MM.1S (cell line): ENCODE measurements at regions not wholly inside any gene's neighbourhood (a gene's known extent, or its start where the extent isn't known, plus 50 kb on each side); places are given as distances from the start of the nearest gene placed in this dataset.

Experiments
- DNase-seq: peaks from one replicate; pipeline ENCODE4 v3.0.0-alpha.2; 2015
- H2AFZ ChIP-seq: fragments of 300-600 bp; sonication (generic); 2 replicates; pipeline ENCODE4 v1.6.0; 2016; ENCODE audit warnings: antibody characterized with exemption, low read length
- H3F3A ChIP-seq: fragments of 300-600 bp; sonication (generic); 2 replicates; pipeline ENCODE4 v1.6.1; 2016; ENCODE audit warnings: mild to moderate bottlenecking, antibody characterized with exemption, low read length, moderate library complexity, mixed read lengths; ENCODE audit not compliant: insufficient read depth
- H3K27ac ChIP-seq: fragments of 300-600 bp; sonication (generic); 2 replicates; pipeline ENCODE4 v1.5.1; 2016; ENCODE audit warnings: mild to moderate bottlenecking, low read length
- H3K27me3 ChIP-seq: fragments of 300-600 bp; sonication (generic); replicated peaks from 2 replicates; pipeline ENCODE4 v1.6.0; 2016; ENCODE audit warnings: low read length; ENCODE audit not compliant: insufficient read depth
- H3K36me3 ChIP-seq: fragments of 300-600 bp; sonication (generic); replicated peaks from 2 replicates; pipeline ENCODE4 v1.6.1; 2016; ENCODE audit warnings: mild to moderate bottlenecking, low read length, mixed read lengths; ENCODE audit not compliant: insufficient read depth
- H3K4me1 ChIP-seq: fragments of 300-600 bp; sonication (generic); 2 replicates; pipeline ENCODE4 v1.6.1; 2016; ENCODE audit warnings: low read length, mixed read lengths
- H3K4me2 ChIP-seq: fragments of 300-600 bp; sonication (generic); 2 replicates; pipeline ENCODE4 v1.6.0; 2016; ENCODE audit warnings: low read depth, low read length
- H3K4me3 ChIP-seq: fragments of 300-600 bp; sonication (generic); 2 replicates; pipeline ENCODE4 v1.5.1; 2016; ENCODE audit warnings: low read length, mixed read lengths
- H3K79me2 ChIP-seq: fragments of 300-600 bp; sonication (generic); 2 replicates; pipeline ENCODE4 v1.6.1; 2016; ENCODE audit warnings: mixed run types, low read length, mixed read lengths
- H3K9ac ChIP-seq: fragments of 300-600 bp; sonication (generic); 2 replicates; pipeline ENCODE4 v1.6.1; 2016; ENCODE audit warnings: low read length, mixed read lengths
- H3K9me2 ChIP-seq: fragments of 300-600 bp; sonication (generic); replicated peaks from 2 replicates; pipeline ENCODE4 v1.6.1; 2016; ENCODE audit warnings: mild to moderate bottlenecking, low read length, mixed read lengths; ENCODE audit not compliant: insufficient read depth
- H3K9me3 ChIP-seq: fragments of 300-600 bp; sonication (generic); replicated peaks from 2 replicates; pipeline ENCODE4 v1.6.1; 2016; ENCODE audit warnings: mild to moderate bottlenecking, low read length, mixed read lengths; ENCODE audit not compliant: insufficient read depth
- H4K20me1 ChIP-seq: fragments of 300-600 bp; sonication (generic); 2 replicates; pipeline ENCODE4 v1.6.1; 2016; ENCODE audit warnings: mild to moderate bottlenecking, low read length, moderate library complexity, mixed read lengths; ENCODE audit not compliant: insufficient read depth
- CTCF ChIP-seq: fragments of 300-600 bp; sonication (generic); IDR thresholded peaks from 2 replicates; pipeline ENCODE4 v1.5.1; 2016; ENCODE audit warnings: antibody characterized with exemption, low read length, mixed read lengths
- EZH2 ChIP-seq: fragments of 300-600 bp; sonication (generic); optimal IDR thresholded peaks from 2 replicates; pipeline ENCODE3; 2017; ENCODE audit warnings: low read depth, mild to moderate bottlenecking, antibody characterized with exemption, low read length, mixed read lengths
- EZH2phosphoT487 ChIP-seq: fragments of 300-600 bp; sonication (generic); IDR thresholded peaks from 2 replicates; pipeline ENCODE4 v1.6.1; 2018; ENCODE audit warnings: antibody characterized with exemption, low read length

GRCh38 chr10:130230036-130230435 lies 93.8 kb downstream of the GLRX3 start:
- TF ChIP-seq EZH2phosphoT487 (no peak), EZH2 (no peak), CTCF (no peak)
- Histone ChIP-seq H3K36me3 (no peaks in the 10 kb centered on the region), H2AFZ (no peak overlapping the region), H3K4me1 (no peaks in the 10 kb centered on the region), H4K20me1 (no peaks in the 10 kb centered on the region), H3K27me3 (no peaks in the 10 kb centered on the region; the same call in 1 of the 2 replicates), H3F3A (no peaks in the 10 kb centered on the region), H3K9me3 (no peaks in the 10 kb centered on the region), H3K4me3 (no peak overlapping the region), H3K79me2 (no peaks in the 10 kb centered on the region), H3K27ac (no peak overlapping the region), H3K9me2 (no peaks in the 10 kb centered on the region), H3K9ac (no peak overlapping the region), H3K4me2 (no peak overlapping the region)
- no peak for DNase-seq

- no peak for DNase-seq
- Histone ChIP-seq H3K9me3 (no peaks in the 10 kb centered on the region), H3K36me3 (no peaks in the 10 kb centered on the region), H4K20me1 (no peaks in the 10 kb centered on the region), H3K9ac (no peak overlapping the region), H2AFZ (no peak overlapping the region), H3K9me2 (no peaks in the 10 kb centered on the region), H3K4me2 (no peak overlapping the region), H3K27me3 (no peaks in the 10 kb centered on the region; the same call in 1 of the 2 replicates), H3K4me1 (no peaks in the 10 kb centered on the region), H3K27ac (no peak overlapping the region), H3K4me3 (no peak overlapping the region), H3K79me2 (no peaks in the 10 kb centered on the region), H3F3A (no peaks in the 10 kb centered on the region)
- no peak for TF ChIP-seq EZH2phosphoT487
- no peak for TF ChIP-seq EZH2
- TF ChIP-seq CTCF = no peak
These were observed 94.4 kb downstream of the GLRX3 start for GRCh38 chr10:130230611-130231010.

- no peaks in the 10 kb centered on the region for H3K9me3 ChIP-seq
- no peaks in the 10 kb centered on the region; the same call in 1 of the 2 replicates for H3K27me3 ChIP-seq
- no peak overlapping the region for H2AFZ ChIP-seq
- no peak overlapping the region for H3K4me2 ChIP-seq
- H3K9ac ChIP-seq = no peak overlapping the region
- H4K20me1 ChIP-seq = no peaks in the 10 kb centered on the region
- H3K9me2 ChIP-seq = no peaks in the 10 kb centered on the region
- no peak for DNase-seq
- no peaks in the 10 kb centered on the region for H3F3A ChIP-seq
- no peaks in the 10 kb centered on the region for H3K36me3 ChIP-seq
- H3K4me3 ChIP-seq = no peak overlapping the region
- no peak overlapping the region for H3K27ac ChIP-seq
- no peaks in the 10 kb centered on the region for H3K79me2 ChIP-seq
- TF ChIP-seq EZH2phosphoT487 = no peak
- no peak for TF ChIP-seq EZH2
- TF ChIP-seq CTCF = no peak
- H3K4me1 ChIP-seq = no peaks in the 10 kb centered on the region
These were observed 95.1 kb downstream of the GLRX3 start for GRCh38 chr10:130231251-130231741.
